ENCODE measurements at regions not wholly inside any gene's neighbourhood (a gene's known extent, or its start where the extent isn't known, plus 50 kb on each side); places are given as distances from the start of the nearest gene placed in this dataset.

GRCh38 chr1:112800289-112800688 is 85.2 kb upstream of the PPM1J start:
- Mint-ChIP-seq H3K27me3 (no peaks in the 10 kb centered on the region), H3K36me3 (ENCODE audit: low read depth) (no peaks in the 10 kb centered on the region), H3K27ac (no peak overlapping the region), H3K4me1 (ENCODE audit: low read depth) (no peaks in the 10 kb centered on the region), H3K4me3 (no peak overlapping the region), H3K9me3 (no peaks in the 10 kb centered on the region)
- H3K27me3 ChIP-seq (ENCODE audit: control insufficient read depth in 1 of 2, insufficient read depth in 2 of 2, low read length in 2 of 2), result no peaks in the 10 kb centered on the region
- no peaks in the 10 kb centered on the region for H3K36me3 ChIP-seq (ENCODE audit: insufficient read depth, low read length)
- no peak for ATAC-seq (ENCODE audit: poor library complexity)
- H3K27ac ChIP-seq (ENCODE audit: low read depth in 1 of 2, low read length in 2 of 2), result no peak overlapping the region
- H3K4me3 ChIP-seq (ENCODE audit: low read length), result no peak overlapping the region
- no peaks in the 10 kb centered on the region for H3K4me1 ChIP-seq (ENCODE audit: insufficient read depth, low read length)
- H3K9me3 ChIP-seq (ENCODE audit: control insufficient read depth in 1 of 2, insufficient read depth in 1 of 2, low read length in 2 of 2), result no peaks in the 10 kb centered on the region
- POLR2A ChIA-PET, result no interaction called here
- CTCF ChIA-PET, result no interaction called here
- TF ChIP-seq CTCF (IDR thresholded peaks at IDR 0.05), result no peak
- DNase-seq, result no peak
- intact Hi-C loops (cut with DNase I, micrococcal nuclease), result loop anchor here in 1 of 2 experiments (10.0 kb wide), 1 partner anchor 405 kb away; the partner anchor contains the start of gene CTTNBP2NL

- CTCF ChIA-PET, result no interaction called here
- Mint-ChIP-seq H3K36me3 (ENCODE audit: low read depth) (no peaks in the 10 kb centered on the region), H3K9me3 (no peaks in the 10 kb centered on the region), H3K27me3 (no peaks in the 10 kb centered on the region), H3K4me3 (no peak overlapping the region), H3K4me1 (ENCODE audit: low read depth) (no peaks in the 10 kb centered on the region), H3K27ac (no peak overlapping the region)
- ATAC-seq (ENCODE audit: poor library complexity) (no peak), DNase-seq (no peak)
- H3K4me1 ChIP-seq (ENCODE audit: insufficient read depth, low read length), result no peaks in the 10 kb centered on the region
- no peaks in the 10 kb centered on the region for H3K27me3 ChIP-seq (ENCODE audit: control insufficient read depth in 1 of 2, insufficient read depth in 2 of 2, low read length in 2 of 2)
- H3K27ac ChIP-seq (ENCODE audit: low read depth in 1 of 2, low read length in 2 of 2), result no peak overlapping the region
- H3K4me3 ChIP-seq (ENCODE audit: low read length), result no peak overlapping the region
- no peaks in the 10 kb centered on the region for H3K9me3 ChIP-seq (ENCODE audit: control insufficient read depth in 1 of 2, insufficient read depth in 1 of 2, low read length in 2 of 2)
- no peaks in the 10 kb centered on the region for H3K36me3 ChIP-seq (ENCODE audit: insufficient read depth, low read length)
- intact Hi-C loops (cut with DNase I, micrococcal nuclease), result no loop called here
- POLR2A ChIA-PET, result no interaction called here
- TF ChIP-seq CTCF (IDR thresholded peaks at IDR 0.05), result no peak
Observed at GRCh38 chr1:112798292-112798691, 83.2 kb upstream of the PPM1J start.

- H3K27ac Mint-ChIP-seq, result no peak overlapping the region
- no peak for TF ChIP-seq CTCF (IDR thresholded peaks at IDR 0.05)
- intact Hi-C loops (cut with DNase I, micrococcal nuclease), result no loop called here
- H3K4me1 ChIP-seq (ENCODE audit: insufficient read depth, low read length), result no peaks in the 10 kb centered on the region
- no peak overlapping the region for H3K4me3 Mint-ChIP-seq
- H3K4me1 Mint-ChIP-seq (ENCODE audit: low read depth), result no peaks in the 10 kb centered on the region
- CTCF ChIA-PET, result interaction anchor here (0.6 kb wide), 1 partner anchor 729 kb away, joined by 3 read pairs; no protein-coding TSS in a partner anchor
- POLR2A ChIA-PET, result no interaction called here
- no peaks in the 10 kb centered on the region for H3K36me3 ChIP-seq (ENCODE audit: insufficient read depth, low read length)
- H3K27me3 Mint-ChIP-seq, result no peaks in the 10 kb centered on the region
- no peak overlapping the region for H3K27ac ChIP-seq (ENCODE audit: low read depth in 1 of 2, low read length in 2 of 2)
- no peak overlapping the region for H3K4me3 ChIP-seq (ENCODE audit: low read length)
- ATAC-seq (ENCODE audit: poor library complexity) (no peak), DNase-seq (no peak)
- H3K9me3 ChIP-seq (ENCODE audit: control insufficient read depth in 1 of 2, insufficient read depth in 1 of 2, low read length in 2 of 2), result no peaks in the 10 kb centered on the region
- H3K9me3 Mint-ChIP-seq, result no peaks in the 10 kb centered on the region
- H3K36me3 Mint-ChIP-seq (ENCODE audit: low read depth), result no peaks in the 10 kb centered on the region
- H3K27me3 ChIP-seq (ENCODE audit: control insufficient read depth in 1 of 2, insufficient read depth in 2 of 2, low read length in 2 of 2), result no peaks in the 10 kb centered on the region
Observed at GRCh38 chr1:112797224-112797623, 82.1 kb upstream of the PPM1J start.

Data from CD4-positive, alpha-beta T cell (primary cell).